DND-41 (cell line): ENCODE measurements at regions not wholly inside any gene's neighbourhood (a gene's known extent, or its start where the extent isn't known, plus 50 kb on each side); places are given as distances from the start of the nearest gene placed in this dataset.
A peak's percentile ranks its signal among the peaks of the same experiment; 100 is the strongest.

Experiments used
- ATAC-seq: fragments of 200-7000 bp; cut with Tn5 transposase; 3 replicates; pipeline ENCODE4 v1.9.1; 2021; ENCODE audit warnings: low read depth; ENCODE audit not compliant: insufficient read depth
- DNase-seq: peaks from one replicate; pipeline ENCODE4 v3.0.0-alpha.2; 2020
- H2AFZ ChIP-seq: 2 replicates; pipeline ENCODE4 v1.6.0; 2012; ENCODE audit warnings: low read depth, low read length
- H3K27ac ChIP-seq: 2 replicates; pipeline ENCODE4 v1.5.1; 2012; ENCODE audit warnings: low read length, inconsistent platforms
- H3K27me3 ChIP-seq: fragments of 200-600 bp; sonication (generic); 2 replicates; pipeline ENCODE4 v1.6.0; 2012; ENCODE audit warnings: low read length, mild to moderate bottlenecking, inconsistent platforms; ENCODE audit not compliant: insufficient read depth, poor library complexity
- H3K36me3 ChIP-seq: 2 replicates; pipeline ENCODE4 v1.5.1; 2012; ENCODE audit warnings: low read length, inconsistent platforms; ENCODE audit not compliant: insufficient read depth
- H3K4me1 ChIP-seq: 2 replicates; pipeline ENCODE4 v1.5.1; 2012; ENCODE audit warnings: mild to moderate bottlenecking, low read length; ENCODE audit not compliant: insufficient read depth
- H3K4me2 ChIP-seq: 2 replicates; pipeline ENCODE4 v1.6.0; 2012; ENCODE audit warnings: mild to moderate bottlenecking, moderate library complexity, low read length, inconsistent platforms; ENCODE audit not compliant: insufficient read depth
- H3K4me3 ChIP-seq, 2 experiments: fragments of 200-600 bp in 1 of 2; shearing (Covaris generic) in 1 of 2; 2 replicates each; pipeline ENCODE4 v1.5.1; 2012 to 2016; ENCODE audit warnings: inconsistent platforms in 2 of 2, low read length in 2 of 2, mild to moderate bottlenecking in 2 of 2, low read depth in 1 of 2, moderate library complexity in 1 of 2
- H3K79me2 ChIP-seq: 2 replicates; pipeline ENCODE4 v1.6.0; 2012; ENCODE audit warnings: low read length, inconsistent platforms; ENCODE audit not compliant: insufficient read depth
- H3K9ac ChIP-seq: 2 replicates; pipeline ENCODE4 v1.6.0; 2012; ENCODE audit warnings: low read depth, mild to moderate bottlenecking, inconsistent platforms, low read length, moderate library complexity
- H3K9me3 ChIP-seq: 2 replicates; pipeline ENCODE4 v1.5.1; 2012; ENCODE audit warnings: low read length, moderate library complexity, mild to moderate bottlenecking, inconsistent platforms; ENCODE audit not compliant: insufficient read depth, severe bottlenecking
- H4K20me1 ChIP-seq: 2 replicates; pipeline ENCODE4 v1.6.0; 2012; ENCODE audit warnings: low read length; ENCODE audit not compliant: insufficient read depth
- CTCF ChIP-seq: IDR thresholded peaks from 2 replicates; pipeline ENCODE4 v1.5.1; 2012; ENCODE audit warnings: borderline replicate concordance, low read length, moderate library complexity, mild to moderate bottlenecking; ENCODE audit not compliant: poor library complexity, severe bottlenecking; ENCODE audit errors: extremely low read depth
- EZH2 ChIP-seq: IDR thresholded peaks from 3 replicates; pipeline ENCODE4 v1.6.1; 2012; ENCODE audit warnings: borderline replicate concordance, low read depth, mild to moderate bottlenecking, moderate library complexity, low read length, inconsistent platforms; ENCODE audit not compliant: severe bottlenecking

- Histone ChIP-seq H3K27me3 (no peaks in the 10 kb centered on the region), H3K36me3 (no peaks in the 10 kb centered on the region), H3K4me3 (no peak overlapping the region), H4K20me1 (no peaks in the 10 kb centered on the region), H3K9me3 (no peaks in the 10 kb centered on the region), H2AFZ (no peak overlapping the region), H3K27ac (no peak overlapping the region), H3K4me2 (no peak overlapping the region), H3K9ac (no peak overlapping the region), H3K4me1 (no peaks in the 10 kb centered on the region), H3K79me2 (no peaks in the 10 kb centered on the region)
- TF ChIP-seq CTCF = no peak
- TF ChIP-seq EZH2 = no peak
- ATAC-seq (no peak), DNase-seq (no peak)
Observed at GRCh38 chr3:113354307-113354706, 87.0 kb downstream of the CFAP44 start.

- ATAC-seq = no peak
- Histone ChIP-seq H3K4me2 (no peak overlapping the region), H3K9me3 (no peaks in the 10 kb centered on the region), H3K4me1 (no peaks in the 10 kb centered on the region), H3K4me3 (no peak overlapping the region), H3K9ac (no peak overlapping the region), H4K20me1 (no peaks in the 10 kb centered on the region), H2AFZ (no peak overlapping the region), H3K79me2 (no peaks in the 10 kb centered on the region), H3K36me3 (no peaks in the 10 kb centered on the region), H3K27me3 (no peaks in the 10 kb centered on the region), H3K27ac (no peak overlapping the region)
- DNase-seq = no peak
- TF ChIP-seq CTCF (no peak), EZH2 (no peak)
Observed at GRCh38 chr3:113353678-113354077, 87.6 kb downstream of the CFAP44 start.

GRCh38 chr3:113340785-113341184 lies 100.5 kb downstream of the CFAP44 start:
- Histone ChIP-seq H2AFZ (no peak overlapping the region), H3K4me1 (no peaks in the 10 kb centered on the region), H3K9me3 (no peaks in the 10 kb centered on the region), H3K9ac (no peak overlapping the region), H3K4me2 (no peak overlapping the region), H3K4me3 (no peak overlapping the region), H3K27ac (no peak overlapping the region), H3K27me3 (no peaks in the 10 kb centered on the region), H3K79me2 (no peaks in the 10 kb centered on the region), H4K20me1 (no peaks in the 10 kb centered on the region), H3K36me3 (no peaks in the 10 kb centered on the region)
- no peak for ATAC-seq
- TF ChIP-seq CTCF = no peak
- no peak for TF ChIP-seq EZH2
- DNase-seq = no peak

- ATAC-seq (no peak), DNase-seq (no peak)
- Histone ChIP-seq H3K4me2 (no peak overlapping the region), H2AFZ (no peak overlapping the region), H3K27ac (no peak overlapping the region), H3K9me3 (no peaks in the 10 kb centered on the region), H3K9ac (no peak overlapping the region), H3K27me3 (no peaks in the 10 kb centered on the region), H3K4me1 (no peaks in the 10 kb centered on the region), H3K4me3 (no peak overlapping the region), H4K20me1 (no peaks in the 10 kb centered on the region), H3K79me2 (no peaks in the 10 kb centered on the region), H3K36me3 (no peaks in the 10 kb centered on the region)
- TF ChIP-seq EZH2 (no peak), CTCF (peak; percentile 26)
Observed at GRCh38 chr3:113339616-113340244, 101.6 kb downstream of the CFAP44 start.
